Heart right ventricle (tissue), 16 donors: ENCODE measurements at regions not wholly inside any gene's neighbourhood (a gene's known extent, or its start where the extent isn't known, plus 50 kb on each side); places are given as distances from the start of the nearest gene placed in this dataset.

Source experiments
- ATAC-seq, 8 donors: fragments of 200-7000 bp; cut with Tn5 transposase; one replicate each; pipeline ENCODE4 v1.9.1; 2020; ENCODE audit warnings: mild to moderate bottlenecking in 8 of 8, moderate library complexity in 8 of 8, moderate number of reproducible peaks in 1 of 8
- DNase-seq, 2 donors: peaks; one replicate each; pipeline ENCODE4 v3.0.0-alpha.2; 2020
- H3K27ac ChIP-seq, 10 donors: fragments of 200-600 bp; sonication (generic) in 2 of 10; one replicate each; pipeline versions ENCODE4 v1.5.0 to v1.8.0; 2020 to 2022; ENCODE audit warnings: mild to moderate bottlenecking in 3 of 10
- H3K27me3 ChIP-seq, 7 donors: fragments of 200-600 bp; one replicate each; pipeline ENCODE4 v1.8.0; 2021 to 2022; ENCODE audit warnings: mild to moderate bottlenecking in 2 of 7
- H3K36me3 ChIP-seq, 9 donors: fragments of 200-600 bp; sonication (generic) in 1 of 9; one replicate each; pipeline versions ENCODE4 v1.5.0 to v1.8.0; 2020 to 2022; ENCODE audit warnings: mild to moderate bottlenecking in 2 of 9
- H3K4me1 ChIP-seq, 9 donors: fragments of 200-600 bp; sonication (generic) in 1 of 9; one replicate each; pipeline versions ENCODE4 v1.5.0 to v1.8.0; 2020 to 2022; ENCODE audit warnings: mild to moderate bottlenecking in 4 of 9
- H3K4me3 ChIP-seq, 10 donors: fragments of 200-600 bp; sonication (generic) in 2 of 10; one replicate each; pipeline versions ENCODE4 v1.5.0 to v1.8.0; 2020 to 2022; ENCODE audit warnings: mild to moderate bottlenecking in 7 of 10, moderate library complexity in 2 of 10
- H3K9me3 ChIP-seq, 11 donors: fragments of 200-600 bp in 10 of 11; sonication (generic) in 2 of 11; one replicate each; pipeline versions ENCODE4 v1.5.0 to v1.8.0; 2013 to 2022; ENCODE audit warnings: mild to moderate bottlenecking in 2 of 11, control low read depth in 1 of 11, moderate library complexity in 1 of 11
- WGBS, 2 donors: extraction: QIAGEN DNeasy Blood & Tissue Kit; methylation state at CpG; one replicate each; pipeline ENCODE4 v1.1.7; 2013; ENCODE audit warnings: inconsistent platforms in 1 of 2; 5-methylcytosine and 5-hydroxymethylcytosine counted together
- intact Hi-C, 10 donors: fragments of 100-400 bp; cut with DNase I; formaldehyde crosslinking; loops; one replicate each; pipeline versions ENCODE4 v1.11.1 to v1.14.2; 2022
- TF ChIP-seq, protein P1 (sequence below), 9 donors: fragments of 200-600 bp; sonication (generic) in 2 of 9; IDR thresholded peaks; one replicate each; pipeline versions ENCODE4 v1.5.0 to v1.8.0; 2021 to 2022; ENCODE audit warnings: antibody characterized with exemption in 9 of 9, mild to moderate bottlenecking in 5 of 9, moderate library complexity in 1 of 9
- donor health status: Arrhythmogenic right ventricular cardiomyopathy.
- donor health status: ischemic (EF 13 %, LVEDD 7.1; RV severe dilation, severe dysfunction).
- donor health status: healthy with polysubstance abuse.
- donor health status: DM: no; HTN: yes; CAD: no.
- donor health status: DM: no; HTN: no; CAD: no.
- donor health status: ischemic (EF 25% LVEDD 6.9; RV normal size, moderate dysfunction).
- donor health status: ischemic (EF 25% LVEDD 5.7; RV mildly dilated, moderate dysfunction).
- donor health status: healthy.
- donor health status: DM: yes; HTN: yes; CAD: no.
- donor health status: Ischemic cardiomyopathy.
- donor health status: ischemic (EF 35%, LVEDD 5.7; RV mildly dilated, moderate dysfunction).
- donor health status: nonischemic (EF 11% LVEDD 7.7; RV severe dilation, severe dysfunction).
- donor health status: DM: yes; HTN: yes; CAD: no.
- donor health status: PGD.
- donor health status: ischemic (EF 29% LVEDD 5.4; RV normal size, mild dysfunction).
- donor health status: nonischemic (EF 23%, LVEDD 6.1; RV moderate dilation, normal function).

DNA sequence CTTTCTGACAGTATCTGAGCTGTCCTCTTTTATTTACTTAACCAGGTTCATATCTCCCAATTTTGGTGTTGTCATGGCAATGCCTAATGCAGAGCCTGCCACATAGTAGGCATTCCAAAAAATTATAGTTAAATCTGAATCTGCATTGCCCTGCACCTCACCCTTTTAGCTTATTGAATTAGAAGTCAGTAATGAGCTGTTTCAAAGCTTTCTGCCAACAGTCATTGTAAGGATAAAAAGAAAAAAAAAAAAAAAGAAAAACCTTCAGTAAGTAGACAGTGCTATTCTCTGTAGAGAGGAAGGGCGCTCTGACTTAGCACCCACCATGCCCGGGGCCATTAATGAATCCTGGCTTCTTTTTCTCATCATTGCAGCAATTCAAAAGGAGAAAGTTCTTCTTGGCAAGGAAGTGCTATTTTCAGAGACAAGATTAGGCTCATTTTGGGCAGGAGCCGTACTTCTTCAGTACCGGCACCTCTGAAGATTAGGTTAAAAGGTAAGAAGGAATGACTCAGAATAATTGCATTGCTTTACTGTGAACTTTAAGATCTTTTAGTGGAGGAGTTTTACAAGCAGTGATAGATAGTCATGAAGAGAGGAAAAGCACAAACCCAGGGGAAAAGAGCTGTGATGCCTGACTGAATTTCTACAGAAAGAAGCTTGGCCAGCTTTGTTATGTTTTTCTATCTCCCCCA is 2041.2 kb upstream of the PIK3C3 start:
- H3K27me3 ChIP-seq, result no peaks in the 10 kb centered on the region
- no peaks in the 10 kb centered on the region for H3K4me1 ChIP-seq
- WGBS, 2 donors, result 54 to 72% methylated on average over 4 of the region's 4 CpGs
- no peak overlapping the region for H3K27ac ChIP-seq
- peaks cover 0 to 26% (median 2%) of the 10 kb centered on the region in 11 donors for H3K9me3 ChIP-seq
- TF ChIP-seq, protein P1, sequence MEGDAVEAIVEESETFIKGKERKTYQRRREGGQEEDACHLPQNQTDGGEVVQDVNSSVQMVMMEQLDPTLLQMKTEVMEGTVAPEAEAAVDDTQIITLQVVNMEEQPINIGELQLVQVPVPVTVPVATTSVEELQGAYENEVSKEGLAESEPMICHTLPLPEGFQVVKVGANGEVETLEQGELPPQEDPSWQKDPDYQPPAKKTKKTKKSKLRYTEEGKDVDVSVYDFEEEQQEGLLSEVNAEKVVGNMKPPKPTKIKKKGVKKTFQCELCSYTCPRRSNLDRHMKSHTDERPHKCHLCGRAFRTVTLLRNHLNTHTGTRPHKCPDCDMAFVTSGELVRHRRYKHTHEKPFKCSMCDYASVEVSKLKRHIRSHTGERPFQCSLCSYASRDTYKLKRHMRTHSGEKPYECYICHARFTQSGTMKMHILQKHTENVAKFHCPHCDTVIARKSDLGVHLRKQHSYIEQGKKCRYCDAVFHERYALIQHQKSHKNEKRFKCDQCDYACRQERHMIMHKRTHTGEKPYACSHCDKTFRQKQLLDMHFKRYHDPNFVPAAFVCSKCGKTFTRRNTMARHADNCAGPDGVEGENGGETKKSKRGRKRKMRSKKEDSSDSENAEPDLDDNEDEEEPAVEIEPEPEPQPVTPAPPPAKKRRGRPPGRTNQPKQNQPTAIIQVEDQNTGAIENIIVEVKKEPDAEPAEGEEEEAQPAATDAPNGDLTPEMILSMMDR (IDR thresholded peaks at IDR 0.05), result no peak
- no peaks in the 10 kb centered on the region for H3K36me3 ChIP-seq
- no peak overlapping the region for H3K4me3 ChIP-seq
- DNase-seq (no peak), ATAC-seq (no peak)
- intact Hi-C loops, result no loop called here

DNA sequence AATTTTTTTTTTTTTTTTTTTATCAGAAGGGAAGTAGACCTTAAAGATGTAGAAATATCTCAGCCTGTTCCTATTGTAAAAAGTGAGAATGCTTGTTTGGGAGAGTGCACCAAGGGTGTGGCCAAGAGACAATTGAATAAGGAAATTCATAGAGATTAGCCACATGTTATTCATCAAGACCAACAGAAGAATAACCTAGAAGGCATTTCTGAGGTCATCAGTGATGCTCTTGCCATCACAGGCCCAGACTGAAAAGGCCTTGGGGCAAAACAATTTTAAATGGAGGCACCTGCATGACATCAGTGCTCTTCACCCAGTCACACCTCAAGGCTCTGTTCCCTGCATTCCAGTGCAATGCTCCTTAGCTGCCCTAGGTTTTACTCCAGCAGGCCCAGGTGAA is 2043.3 kb upstream of the PIK3C3 start:
- Histone ChIP-seq H3K9me3 (peaks cover 0 to 26% (median 2%) of the 10 kb centered on the region in 11 donors), H3K36me3 (no peaks in the 10 kb centered on the region), H3K4me1 (no peaks in the 10 kb centered on the region), H3K27me3 (no peaks in the 10 kb centered on the region), H3K27ac (no peak overlapping the region), H3K4me3 (no peak overlapping the region)
- intact Hi-C loops, result no loop called here
- DNase-seq (no peak), ATAC-seq (no peak)
- TF ChIP-seq, protein P1 (IDR thresholded peaks at IDR 0.05), result no peak

DNA sequence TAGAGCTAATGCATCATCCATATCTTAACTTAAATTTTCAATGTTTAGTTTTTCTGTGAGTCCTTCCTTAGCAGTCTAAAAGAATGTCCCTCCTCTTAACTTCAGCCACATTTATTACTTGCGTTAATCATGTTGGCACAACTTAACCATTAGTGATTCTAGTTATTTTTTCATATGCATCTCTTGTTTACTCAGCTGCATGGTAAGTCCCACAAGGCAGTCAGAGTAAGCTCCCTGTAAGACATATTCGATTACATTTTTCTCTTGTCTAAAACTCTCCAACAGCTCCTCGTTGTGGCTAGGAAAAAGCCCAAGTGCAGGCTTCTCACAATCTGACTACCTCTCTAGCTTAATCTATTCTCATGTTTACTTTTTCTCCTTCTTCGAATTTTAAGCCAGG is 2045.3 kb upstream of the PIK3C3 start:
- no peak overlapping the region for H3K4me3 ChIP-seq
- H3K27ac ChIP-seq, result no peak overlapping the region
- TF ChIP-seq, protein P1 (IDR thresholded peaks at IDR 0.05), result no peak
- intact Hi-C loops, result no loop called here
- WGBS, 2 donors, result 47 to 59% methylated on average over 4 of the region's 4 CpGs
- H3K9me3 ChIP-seq, result peaks cover 0 to 26% (median 2%) of the 10 kb centered on the region in 11 donors
- no peaks in the 10 kb centered on the region for H3K27me3 ChIP-seq
- H3K4me1 ChIP-seq, result no peaks in the 10 kb centered on the region
- ATAC-seq (no peak), DNase-seq (no peak)
- H3K36me3 ChIP-seq, result no peaks in the 10 kb centered on the region

DNA sequence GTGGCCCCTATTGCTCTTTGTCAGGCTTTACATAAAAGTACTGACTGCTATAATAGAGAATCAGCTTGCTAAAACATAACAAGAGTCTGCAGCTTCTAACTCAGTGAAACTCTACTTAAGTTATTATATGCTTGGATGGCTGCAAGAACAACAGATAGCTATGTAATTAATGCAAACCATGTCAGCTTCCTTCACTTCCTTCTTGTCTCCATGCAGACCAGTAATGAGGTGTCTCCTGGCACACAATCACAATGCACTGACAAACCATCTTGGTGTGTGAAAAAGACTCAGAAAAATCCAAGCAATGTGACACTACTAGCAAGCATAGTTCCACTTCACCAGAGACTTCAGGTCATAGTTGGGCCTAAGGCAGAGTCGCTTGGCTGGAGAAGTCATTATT is 2068.9 kb upstream of the PIK3C3 start:
- H3K27ac ChIP-seq, result no peak overlapping the region

More for the DNA sequence above, 2068.9 kb upstream of the PIK3C3 start:
- WGBS, 2 donors, result 91 to 95% methylated on average over 1 of the region's 1 CpG
- DNase-seq (no peak), ATAC-seq (no peak)
- intact Hi-C loops, result loop anchor here in 1 of 10 donors (10.0 kb wide), 1 partner anchor 61 kb away; no protein-coding TSS in a partner anchor
- H3K9me3 ChIP-seq, result no peaks in the 10 kb centered on the region
- H3K4me3 ChIP-seq, result no peak overlapping the region
- H3K4me1 ChIP-seq, result no peaks in the 10 kb centered on the region
- H3K36me3 ChIP-seq, result no peaks in the 10 kb centered on the region
- TF ChIP-seq, protein P1 (IDR thresholded peaks at IDR 0.05), result no peak
- no peaks in the 10 kb centered on the region for H3K27me3 ChIP-seq
